ENCODE measurements at regions not wholly inside any gene's neighbourhood (a gene's known extent, or its start where the extent isn't known, plus 50 kb on each side); places are given as distances from the start of the nearest gene placed in this dataset.

GRCh38 chr2:16591370-16591933 is 74.2 kb downstream of the CYRIA start:
- TF ChIP-seq CTCF (conservative IDR thresholded peaks at IDR 0.05; ENCODE audit: low read length) (no peak), EZH2phosphoT487 (IDR thresholded peaks at IDR 0.05; ENCODE audit: borderline replicate concordance) (no peak)
